GM18498 (cell line): ENCODE measurements at regions not wholly inside any gene's neighbourhood (a gene's known extent, or its start where the extent isn't known, plus 50 kb on each side); places are given as distances from the start of the nearest gene placed in this dataset.
"Not testable (repeated sequence)": the region's sequence is repeated elsewhere in the genome, so short reads cannot be mapped to it uniquely, and the experiment has no call there.

Experiments
- ATAC-seq: cut with Tn5 transposase; IDR thresholded peaks from one replicate; pipeline ENCODE4 v1.9.1; 2021; ENCODE audit warnings: mild to moderate bottlenecking, moderate library complexity; ENCODE audit not compliant: unreplicated experiment

GRCh38 chr18:10077986-10078385 is 164.2 kb downstream of the VAPA start:
- no peak for ATAC-seq

- ATAC-seq = no peak
Observed at GRCh38 chr18:10080372-10080771, 166.6 kb downstream of the VAPA start.

GRCh38 chr18:10081492-10081891 is 167.7 kb downstream of the VAPA start:
- no peak for ATAC-seq

GRCh38 chr18:10085416-10085815 is 171.6 kb downstream of the VAPA start:
- no peak for ATAC-seq

- ATAC-seq = no peak
Observed at GRCh38 chr18:10085876-10086275, 172.1 kb downstream of the VAPA start.

GRCh38 chr18:10086458-10087210 is 172.8 kb downstream of the VAPA start:
- no peak for ATAC-seq

GRCh38 chr18:10088734-10089133 is 174.9 kb downstream of the VAPA start:
- ATAC-seq = no peak

GRCh38 chr18:10089881-10090280 is 176.1 kb downstream of the VAPA start:
- no peak for ATAC-seq

GRCh38 chr18:10090668-10091067 is 176.9 kb downstream of the VAPA start:
- ATAC-seq = no peak

GRCh38 chr18:10093445-10093844 is 179.6 kb downstream of the VAPA start:
- no peak for ATAC-seq

GRCh38 chr18:10094154-10094553 is 180.3 kb downstream of the VAPA start:
- no peak for ATAC-seq

GRCh38 chr18:10094655-10095054 is 180.8 kb downstream of the VAPA start:
- ATAC-seq = no peak

GRCh38 chr18:10095356-10095755 is 181.5 kb downstream of the VAPA start:
- ATAC-seq = no peak

- no peak for ATAC-seq
Observed at GRCh38 chr18:10099539-10100140, 185.8 kb downstream of the VAPA start.

GRCh38 chr18:10100196-10100595 is 186.4 kb downstream of the VAPA start:
- ATAC-seq = no peak

- ATAC-seq = no peak
Observed at GRCh38 chr18:10100941-10101701, 187.3 kb downstream of the VAPA start.

- ATAC-seq = no peak
Observed at GRCh38 chr18:10101729-10102128, 187.9 kb downstream of the VAPA start.

- not testable (repeated sequence) for ATAC-seq
Observed at GRCh38 chr18:10105118-10105517, 191.3 kb downstream of the VAPA start.

GRCh38 chr18:10111191-10111590 is 197.4 kb downstream of the VAPA start:
- no peak for ATAC-seq

- ATAC-seq = no peak
Observed at GRCh38 chr18:10111944-10112343, 198.1 kb downstream of the VAPA start.

- ATAC-seq = no peak
Observed at GRCh38 chr18:10113121-10114022, 199.6 kb downstream of the VAPA start.
